HG03460 (cell line): ENCODE measurements at regions not wholly inside any gene's neighbourhood (a gene's known extent, or its start where the extent isn't known, plus 50 kb on each side); places are given as distances from the start of the nearest gene placed in this dataset.
"Not testable (repeated sequence)": the region's sequence is repeated elsewhere in the genome, so short reads cannot be mapped to it uniquely, and the experiment has no call there.

Experiments
- ATAC-seq: cut with Tn5 transposase; IDR thresholded peaks from one replicate; pipeline ENCODE4 v1.9.1; 2021; ENCODE audit not compliant: unreplicated experiment

DNA sequence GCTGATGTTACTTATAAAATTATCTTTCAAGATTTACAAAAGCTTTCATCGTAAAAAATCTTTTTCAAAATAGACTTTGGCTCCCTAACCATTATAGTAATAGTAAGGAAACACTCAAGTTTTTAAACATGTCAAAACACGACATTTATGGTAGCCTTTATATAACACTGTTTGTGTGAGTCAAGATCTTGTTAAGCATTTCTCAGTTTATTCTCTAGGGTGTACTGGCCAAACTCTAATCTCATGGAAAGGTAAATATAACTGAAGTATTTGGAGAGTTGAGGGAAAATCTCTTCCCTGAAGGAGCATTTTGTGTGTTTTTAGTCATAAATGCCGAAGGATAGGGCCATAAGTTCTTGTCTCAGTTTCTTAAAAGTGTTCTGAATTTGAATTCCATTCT is 790.9 kb upstream of the NCAM2 start:
- no peak for ATAC-seq

GRCh38 chr21:20215959-20216358 is 782.2 kb upstream of the NCAM2 start:
- ATAC-seq, result no peak

- ATAC-seq, result no peak
Measured at GRCh38 chr21:20220586-20220985, 777.6 kb upstream of the NCAM2 start.

- not testable (repeated sequence) for ATAC-seq
Measured at GRCh38 chr21:20221981-20222380, 776.2 kb upstream of the NCAM2 start.

GRCh38 chr21:20236649-20237048 is 761.6 kb upstream of the NCAM2 start:
- ATAC-seq, result not testable (repeated sequence)

GRCh38 chr21:20249401-20249800 is 748.8 kb upstream of the NCAM2 start:
- ATAC-seq, result no peak

DNA sequence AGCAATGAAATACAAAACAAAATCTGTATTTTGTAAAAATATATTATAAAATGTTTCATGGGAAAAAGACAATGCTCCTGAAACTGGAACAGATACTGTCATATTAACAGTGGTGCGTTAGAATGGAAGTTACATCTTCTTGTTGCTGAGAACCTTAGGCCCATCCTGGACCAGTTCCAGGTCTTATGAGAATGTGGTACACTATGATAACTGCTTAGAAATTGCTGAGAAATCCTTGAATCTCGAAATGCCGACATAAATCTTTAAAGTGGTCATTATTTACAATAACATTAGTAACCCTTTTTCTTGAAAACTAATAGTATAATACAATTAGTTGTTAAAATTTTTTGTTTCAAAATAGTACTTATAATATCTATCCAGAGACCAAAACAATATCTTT is 747.9 kb upstream of the NCAM2 start:
- no peak for ATAC-seq

DNA sequence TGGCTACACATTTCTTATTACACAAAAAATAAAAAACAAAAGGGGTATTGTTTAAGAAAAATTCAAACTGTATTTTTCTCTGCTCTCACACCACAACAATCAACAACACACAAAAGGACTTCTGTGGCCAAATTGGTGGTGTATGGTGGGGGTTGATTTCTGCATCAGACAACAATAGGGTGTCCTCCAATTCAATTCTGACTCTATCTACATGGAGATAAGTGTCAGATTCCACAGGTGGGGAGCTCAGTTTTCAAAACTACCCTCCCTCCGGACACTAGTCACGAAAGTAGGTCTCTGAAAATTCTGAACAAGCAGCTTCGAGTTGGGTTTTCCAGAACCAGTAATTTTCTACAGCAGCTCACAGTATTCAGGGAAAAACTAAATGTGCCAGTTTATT is 744.9 kb upstream of the NCAM2 start:
- no peak for ATAC-seq

DNA sequence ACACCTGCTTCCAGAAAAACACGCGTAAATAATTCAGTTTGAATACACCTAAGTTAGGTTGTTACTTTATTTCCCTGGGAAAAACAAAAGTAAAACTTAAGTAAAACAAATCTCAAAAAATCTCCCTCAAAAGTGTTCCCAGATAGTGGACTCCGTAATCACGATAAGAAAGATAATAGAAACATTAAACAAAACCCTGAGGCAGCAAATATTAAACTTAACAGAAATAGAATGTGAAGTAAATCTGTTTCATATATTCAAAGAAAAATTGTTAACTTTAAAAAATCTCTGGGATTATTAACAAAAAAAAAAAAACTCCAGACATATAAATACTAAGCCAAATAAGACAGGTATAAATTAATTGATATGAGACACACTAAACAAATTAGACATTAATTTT is 743.2 kb upstream of the NCAM2 start:
- ATAC-seq, result no peak

GRCh38 chr21:20257052-20257740 is 741.0 kb upstream of the NCAM2 start:
- no peak for ATAC-seq

- ATAC-seq, result no peak
Measured at GRCh38 chr21:20258542-20258941, 739.7 kb upstream of the NCAM2 start.

DNA sequence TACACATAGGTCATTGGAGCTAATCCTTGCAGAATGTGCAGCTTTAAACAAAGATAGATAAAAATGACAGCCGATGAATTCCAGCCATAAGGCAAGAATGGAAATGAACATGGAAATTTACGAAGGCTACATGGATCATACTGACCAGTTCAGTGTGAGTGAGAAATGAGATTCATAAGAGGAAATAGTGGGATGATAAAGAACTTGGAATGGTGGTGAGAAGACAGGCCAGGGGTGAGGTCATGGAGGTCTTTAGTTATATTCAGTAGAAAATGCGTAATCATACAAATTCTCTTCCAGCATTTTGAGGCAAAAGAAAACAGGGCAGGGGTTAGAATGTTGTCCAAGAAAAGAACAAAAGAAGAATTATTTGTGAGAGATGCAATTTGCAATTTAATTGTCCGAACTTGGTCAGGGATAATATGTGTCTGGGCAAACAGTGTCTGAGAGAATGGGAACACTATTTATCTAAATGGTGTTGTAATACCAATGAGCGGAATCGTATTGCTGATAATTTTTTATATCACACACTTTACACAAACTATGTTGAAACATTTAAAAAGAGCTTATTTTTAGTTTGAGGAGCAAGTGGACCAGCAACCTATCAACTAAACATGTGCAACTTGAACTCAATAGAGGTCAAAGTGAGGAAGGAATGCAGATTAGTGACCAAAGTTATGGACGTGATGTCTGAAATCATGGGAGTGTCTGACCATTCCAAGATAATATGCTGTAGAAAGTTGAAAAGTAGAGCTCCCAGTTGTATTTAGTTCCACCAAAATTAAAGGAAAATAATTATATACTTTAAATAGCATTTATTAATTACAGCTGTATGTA is 739.0 kb upstream of the NCAM2 start:
- ATAC-seq, result no peak

DNA sequence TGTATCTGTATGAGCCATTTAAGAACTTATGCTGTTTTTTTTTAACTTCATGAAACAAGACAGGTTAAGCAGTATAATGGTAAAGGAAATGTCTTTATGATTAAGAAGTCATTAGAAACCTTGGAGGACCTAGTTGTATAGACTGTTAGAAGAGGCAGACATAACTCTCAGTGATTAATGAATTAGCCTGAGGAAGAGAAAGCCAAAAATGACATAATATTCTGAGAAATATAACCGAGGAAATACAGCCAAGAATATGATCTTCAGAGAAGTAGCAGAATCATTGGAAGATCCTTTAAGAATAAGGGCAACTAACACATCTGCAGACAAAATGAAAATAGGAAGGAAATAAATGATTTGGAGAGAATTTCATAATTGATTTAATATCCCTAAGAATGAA is 738.1 kb upstream of the NCAM2 start:
- ATAC-seq, result no peak

GRCh38 chr21:20261364-20261763 is 736.8 kb upstream of the NCAM2 start:
- no peak for ATAC-seq

- no peak for ATAC-seq
Measured at GRCh38 chr21:20265707-20266440, 732.3 kb upstream of the NCAM2 start.

DNA sequence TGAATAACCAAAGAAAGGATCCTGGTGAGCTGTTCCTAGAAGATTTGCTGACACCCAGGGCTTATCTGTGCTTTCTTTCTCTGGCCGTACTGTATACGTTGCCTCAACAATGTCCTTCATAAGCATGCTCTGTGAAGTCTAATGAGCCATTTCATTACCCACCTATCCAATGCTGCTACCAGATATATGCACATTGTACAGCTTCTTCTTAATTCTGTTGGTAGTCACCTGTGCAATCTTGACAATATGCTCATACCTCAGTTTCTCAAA is 731.8 kb upstream of the NCAM2 start:
- no peak for ATAC-seq

DNA sequence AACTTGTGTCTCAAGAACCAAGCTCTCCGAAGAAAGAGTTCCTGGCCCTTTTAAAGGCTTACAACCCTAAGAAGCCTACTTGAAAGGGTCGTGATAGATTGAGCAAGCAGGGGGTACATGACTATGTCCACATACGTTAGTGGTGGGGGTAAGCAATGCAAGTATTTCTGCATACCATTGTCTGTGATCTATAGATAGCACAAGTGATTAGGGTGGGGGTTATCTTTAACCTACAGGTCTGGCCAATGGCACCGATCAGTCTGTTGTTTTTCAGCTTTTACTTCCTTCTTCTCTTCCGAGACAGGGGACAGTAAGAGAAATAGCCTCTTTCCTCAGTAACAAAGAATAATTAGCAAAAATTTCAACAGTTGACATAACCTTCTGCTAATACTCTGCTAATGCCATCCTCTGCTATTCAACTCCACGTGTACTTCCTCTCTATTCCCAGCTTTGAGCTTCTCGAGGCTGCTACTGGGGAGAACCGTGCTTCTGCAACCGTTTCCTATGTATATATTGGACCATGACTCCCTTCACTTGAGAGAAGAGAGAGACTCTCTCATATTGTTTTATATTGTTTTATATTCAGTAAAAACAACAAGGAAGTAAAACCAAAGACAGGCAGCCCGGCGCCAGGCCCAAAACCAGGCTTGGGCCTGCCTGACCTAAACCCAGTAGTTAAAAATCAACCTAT is 727.7 kb upstream of the NCAM2 start:
- ATAC-seq, result no peak

DNA sequence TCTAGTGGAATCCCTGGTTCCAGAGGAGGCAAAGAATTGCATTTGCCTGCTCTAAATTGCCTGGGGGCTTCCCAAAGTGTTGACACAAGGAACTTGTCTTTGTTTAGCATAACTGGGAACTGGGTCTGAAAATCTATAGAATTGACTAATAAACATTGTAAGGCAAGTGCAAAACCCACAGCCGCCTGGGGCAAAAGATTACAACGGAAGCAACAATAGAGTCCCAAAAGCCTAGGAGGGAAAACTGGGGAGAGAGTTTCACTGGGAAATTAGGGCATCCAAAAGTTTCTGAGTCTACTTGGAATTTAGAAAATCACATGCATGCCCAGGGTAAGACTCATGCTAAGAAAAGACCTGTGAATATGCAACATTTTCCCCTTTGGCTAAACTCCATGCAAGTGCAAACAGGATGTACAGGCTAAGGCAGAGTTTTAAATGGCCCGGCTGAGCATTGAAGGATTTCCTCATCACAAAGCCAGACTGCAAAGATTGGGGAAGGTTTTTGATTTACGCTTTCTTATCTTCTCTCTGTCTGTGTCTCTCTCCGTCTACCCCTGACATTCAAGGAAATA is 725.3 kb upstream of the NCAM2 start:
- ATAC-seq, result no peak

GRCh38 chr21:20276377-20276776 is 721.8 kb upstream of the NCAM2 start:
- ATAC-seq, result no peak

DNA sequence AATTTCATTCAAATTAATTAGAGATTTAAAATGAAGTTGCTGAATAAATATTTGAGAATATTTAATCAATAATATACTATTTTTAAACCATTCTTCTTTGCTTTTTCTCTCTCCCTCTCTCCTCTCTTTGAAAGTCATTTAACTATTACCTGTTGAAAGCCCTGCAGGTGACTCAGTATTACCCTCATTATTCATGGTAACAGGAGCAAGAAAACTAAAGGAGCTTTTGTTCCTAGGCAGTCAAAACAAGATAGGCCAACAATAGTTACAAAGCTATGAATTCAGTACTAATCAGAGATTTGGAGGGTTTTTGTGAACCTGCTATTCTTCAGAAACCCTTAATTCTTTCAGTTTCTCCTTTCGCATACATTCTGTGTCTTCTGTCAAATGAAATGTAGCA is 721.3 kb upstream of the NCAM2 start:
- ATAC-seq, result no peak

GRCh38 chr21:20283836-20284235 is 714.4 kb upstream of the NCAM2 start:
- no peak for ATAC-seq
